Caco-2 (cell line): ENCODE measurements at regions not wholly inside any gene's neighbourhood (a gene's known extent, or its start where the extent isn't known, plus 50 kb on each side); places are given as distances from the start of the nearest gene placed in this dataset.

Experiments
- BruUV-seq: library from RNA; stranded (reverse); fragments of 400-500 nt; replicated peaks from 2 replicates; lab custom pipeline; 2021; lab: Mats Ljungman, UMichigan
- CTCF ChIA-PET: fragments of 300-600 bp; sonication (Branson Sonifier 250); formaldehyde crosslinking; loops from one replicate; lab custom pipeline; 2022; ENCODE audit warnings: antibody characterized with exemption; lab: Charles Lee
- POLR2A ChIA-PET: fragments of 300-600 bp; sonication (Branson Sonifier 250); formaldehyde crosslinking; loops from one replicate; lab custom pipeline; 2022; ENCODE audit warnings: antibody characterized with exemption; lab: Charles Lee
- DNase-seq, 2 experiments: peaks; one replicate each; pipeline versions ENCODE4 v3.0.0 to v3.0.0-alpha.2; 2020 to 2022
- H3K27me3 ChIP-seq: replicated peaks from 2 replicates; pipeline ENCODE4 v1.6.0; 2011; ENCODE audit warnings: low read length; ENCODE audit not compliant: control insufficient read depth, insufficient read depth
- H3K36me3 ChIP-seq: 2 replicates; pipeline ENCODE4 v1.5.1; 2011; ENCODE audit warnings: low read length; ENCODE audit not compliant: control insufficient read depth, insufficient read depth
- H3K4me1 ChIP-seq: fragments of 250-450 bp; sonication (Bioruptor Pico); 2 replicates; pipeline ENCODE4 v1.5.1; 2020; ENCODE audit warnings: mild to moderate bottlenecking
- H3K4me3 ChIP-seq: 2 replicates; pipeline ENCODE4 v1.5.1; 2011; ENCODE audit warnings: low read depth, mild to moderate bottlenecking, control low read depth, low read length
- H3K9me3 ChIP-seq: fragments of 250-450 bp; sonication (Bioruptor Pico); 2 replicates; pipeline ENCODE4 v1.5.1; 2020; ENCODE audit warnings: mild to moderate bottlenecking, moderate library complexity
- H3K27ac Mint-ChIP-seq: one replicate; pipeline ENCODE4 v1.8.0; 2022; ENCODE audit warnings: mixed read lengths; ENCODE audit not compliant: unreplicated experiment
- H3K27me3 Mint-ChIP-seq: one replicate; pipeline ENCODE4 v1.8.0; 2022; ENCODE audit warnings: mixed read lengths; ENCODE audit not compliant: insufficient read depth, unreplicated experiment
- H3K36me3 Mint-ChIP-seq: one replicate; pipeline ENCODE4 v1.8.0; 2022; ENCODE audit warnings: mild to moderate bottlenecking, mixed read lengths; ENCODE audit not compliant: insufficient read depth, unreplicated experiment
- H3K4me1 Mint-ChIP-seq: one replicate; pipeline ENCODE4 v1.8.0; 2022; ENCODE audit warnings: low read depth, mixed read lengths; ENCODE audit not compliant: unreplicated experiment
- H3K4me3 Mint-ChIP-seq: one replicate; pipeline ENCODE4 v1.8.0; 2022; ENCODE audit warnings: mild to moderate bottlenecking, moderate library complexity, mixed read lengths; ENCODE audit not compliant: unreplicated experiment
- H3K9me3 Mint-ChIP-seq: one replicate; pipeline ENCODE4 v1.8.0; 2022; ENCODE audit warnings: mixed read lengths; ENCODE audit not compliant: unreplicated experiment
- CTCF ChIP-seq, 2 experiments: fragments of 200-600 bp in 1 of 2; IDR thresholded peaks; 1 replicate in 1 of 2; 2 replicates in 1 of 2; pipeline versions ENCODE4 v1.5.1 to v1.8.0; 2011 to 2022; ENCODE audit warnings: antibody characterized with exemption in 1 of 2, control low read depth in 1 of 2, inconsistent platforms in 1 of 2, low read depth in 1 of 2, low read length in 1 of 2, mild to moderate bottlenecking in 1 of 2, moderate library complexity in 1 of 2; ENCODE audit not compliant: insufficient read depth in 1 of 2, severe bottlenecking in 1 of 2, unreplicated experiment in 1 of 2
- intact Hi-C: fragments of 100-400 bp; cut with micrococcal nuclease; formaldehyde crosslinking; loops from one replicate; pipeline ENCODE4 v1.10.0; 2022; ENCODE audit not compliant: unreplicated experiment

DNA sequence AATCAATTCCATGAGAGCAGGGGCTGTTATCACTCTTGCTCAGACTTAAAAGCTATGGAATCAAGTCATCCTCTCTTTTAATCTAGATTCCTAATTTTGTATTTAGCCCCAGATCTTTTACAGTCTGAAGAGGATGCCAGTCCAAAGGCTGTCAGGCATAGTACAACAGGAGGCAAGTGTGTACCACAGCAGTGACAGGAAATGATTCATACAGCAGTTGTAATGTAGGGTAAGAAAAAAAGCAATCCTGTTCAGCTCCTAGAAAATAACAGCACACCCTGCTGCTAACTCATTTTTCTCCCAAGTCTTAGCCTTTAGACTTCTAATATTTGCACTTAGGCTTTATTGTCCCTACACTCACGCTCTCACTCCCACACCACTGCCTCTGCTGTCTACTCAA lies 127.8 kb upstream of the SYT4 start:
- no peaks in the 10 kb centered on the region for H3K4me1 ChIP-seq
- BruUV-seq, result no TSS peak
- TF ChIP-seq CTCF (IDR thresholded peaks at IDR 0.05; ENCODE audit: insufficient read depth in 1 of 2, low read depth in 1 of 2, low read length in 1 of 2, severe bottlenecking in 1 of 2, unreplicated experiment in 1 of 2), result no peak
- H3K4me1 Mint-ChIP-seq, result no peaks in the 10 kb centered on the region
- H3K27ac Mint-ChIP-seq, result no peak overlapping the region
- H3K4me3 ChIP-seq, result no peak overlapping the region
- no peaks in the 10 kb centered on the region for H3K9me3 ChIP-seq
- DNase-seq, result no peak
- H3K36me3 ChIP-seq, result no peaks in the 10 kb centered on the region
- POLR2A ChIA-PET, result no interaction called here
- CTCF ChIA-PET, result no interaction called here
- intact Hi-C loops, result loop anchor here (10.0 kb wide), 1 partner anchor 1110 kb away; no protein-coding TSS in a partner anchor
- H3K9me3 Mint-ChIP-seq, result no peaks in the 10 kb centered on the region
- H3K4me3 Mint-ChIP-seq, result no peak overlapping the region
- H3K27me3 ChIP-seq, result no peaks in the 10 kb centered on the region
- no peaks in the 10 kb centered on the region for H3K36me3 Mint-ChIP-seq
- no peaks in the 10 kb centered on the region for H3K27me3 Mint-ChIP-seq

- no TSS peak for BruUV-seq
- no peak overlapping the region for H3K27ac Mint-ChIP-seq
- H3K4me3 Mint-ChIP-seq, result no peak overlapping the region
- H3K36me3 ChIP-seq, result no peaks in the 10 kb centered on the region
- no peaks in the 10 kb centered on the region for H3K4me1 Mint-ChIP-seq
- no peaks in the 10 kb centered on the region for H3K27me3 ChIP-seq
- H3K9me3 Mint-ChIP-seq, result no peaks in the 10 kb centered on the region
- no peak overlapping the region for H3K4me3 ChIP-seq
- no peaks in the 10 kb centered on the region for H3K27me3 Mint-ChIP-seq
- POLR2A ChIA-PET, result no interaction called here
- no peaks in the 10 kb centered on the region for H3K36me3 Mint-ChIP-seq
- no peaks in the 10 kb centered on the region for H3K9me3 ChIP-seq
- CTCF ChIA-PET, result no interaction called here
- DNase-seq, result no peak
- intact Hi-C loops, result no loop called here
- TF ChIP-seq CTCF (IDR thresholded peaks at IDR 0.05; ENCODE audit: insufficient read depth in 1 of 2, low read depth in 1 of 2, low read length in 1 of 2, severe bottlenecking in 1 of 2, unreplicated experiment in 1 of 2), result no peak
- H3K4me1 ChIP-seq, result no peaks in the 10 kb centered on the region
These were observed 136.7 kb upstream of the SYT4 start for GRCh38 chr18:43414006-43414405.

DNA sequence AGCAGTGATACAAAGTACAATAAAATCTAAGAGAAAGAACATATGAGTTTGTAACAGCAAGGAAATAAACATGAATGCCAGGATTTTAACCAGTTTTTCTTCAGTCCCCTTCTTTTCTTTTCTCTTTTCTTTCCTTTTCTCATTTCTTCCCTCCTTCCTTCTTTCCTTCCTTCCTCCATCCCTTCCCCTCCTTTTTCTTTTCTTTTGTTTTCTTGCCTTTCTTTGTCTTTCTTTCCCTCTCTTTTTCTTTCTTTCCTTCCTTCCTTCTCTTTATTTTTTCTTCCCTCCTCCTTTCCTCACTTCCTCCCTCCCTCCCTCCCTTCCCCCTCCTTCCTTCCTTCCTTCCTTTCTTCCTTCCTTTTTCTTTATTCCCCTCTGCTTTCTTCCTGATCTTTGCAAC lies 142.8 kb upstream of the SYT4 start:
- CTCF ChIA-PET, result no interaction called here
- no peaks in the 10 kb centered on the region for H3K4me1 ChIP-seq
- POLR2A ChIA-PET, result no interaction called here
- no peak overlapping the region for H3K4me3 Mint-ChIP-seq
- intact Hi-C loops, result no loop called here
- no peak overlapping the region for H3K27ac Mint-ChIP-seq
- H3K27me3 ChIP-seq, result no peaks in the 10 kb centered on the region
- BruUV-seq, result no TSS peak
- H3K9me3 ChIP-seq, result no peaks in the 10 kb centered on the region
- TF ChIP-seq CTCF (IDR thresholded peaks at IDR 0.05; ENCODE audit: insufficient read depth in 1 of 2, low read depth in 1 of 2, low read length in 1 of 2, severe bottlenecking in 1 of 2, unreplicated experiment in 1 of 2), result no peak
- H3K4me3 ChIP-seq, result no peak overlapping the region
- no peaks in the 10 kb centered on the region for H3K9me3 Mint-ChIP-seq
- no peaks in the 10 kb centered on the region for H3K4me1 Mint-ChIP-seq
- H3K27me3 Mint-ChIP-seq, result no peaks in the 10 kb centered on the region
- H3K36me3 Mint-ChIP-seq, result no peaks in the 10 kb centered on the region
- no peak for DNase-seq
- no peaks in the 10 kb centered on the region for H3K36me3 ChIP-seq
